Spleen (tissue), 7 donors: ENCODE measurements at regions not wholly inside any gene's neighbourhood (a gene's known extent, or its start where the extent isn't known, plus 50 kb on each side); places are given as distances from the start of the nearest gene placed in this dataset.

Experiments used
- CTCF ChIP-seq, 11 experiments: fragments of 200-600 bp in 7 of 11; fragments of 450-650 bp in 4 of 11; sonication (generic) in 4 of 11; IDR thresholded peaks in 8 of 11; conservative IDR thresholded peaks in 3 of 11; 1 replicate in 7 of 11; 2 replicates in 4 of 11; pipeline versions ENCODE4 v1.4.0 to v1.8.0; 2016 to 2021; ENCODE audit warnings: antibody characterized with exemption in 11 of 11, inconsistent platforms in 4 of 11, mild to moderate bottlenecking in 1 of 11
- POLR2A ChIP-seq, 3 donors: fragments of 450-650 bp; IDR thresholded peaks; one replicate each; pipeline ENCODE4 v1.5.1; 2017; ENCODE audit warnings: antibody characterized with exemption in 3 of 3, mild to moderate bottlenecking in 1 of 3
- POLR2AphosphoS5 ChIP-seq, 3 donors: sonication (generic); formaldehyde crosslinking; IDR thresholded peaks; one replicate each; pipeline ENCODE4 v1.5.1; 2017; ENCODE audit warnings: antibody characterized with exemption in 3 of 3
- donor health status: DM: no; HTN: no; CAD: no; lungs with moderate emphysema.
- donor health status: DM: no; HTN: no; CAD: no.
- donor health status: DM: no; HTN: no; CAD: no.

GRCh38 chr3:106588739-106589138, 719.9 kb upstream of the CBLB start:
- no peak for TF ChIP-seq CTCF (IDR thresholded peaks at IDR 0.05 in 8 of 11, conservative IDR thresholded peaks at IDR 0.05 in 3 of 11)
- no peak for TF ChIP-seq POLR2A (IDR thresholded peaks at IDR 0.05)
- no peak for TF ChIP-seq POLR2AphosphoS5 (IDR thresholded peaks at IDR 0.05)
